Memory B cell (primary cell): ENCODE measurements at regions not wholly inside any gene's neighbourhood (a gene's known extent, or its start where the extent isn't known, plus 50 kb on each side); places are given as distances from the start of the nearest gene placed in this dataset.
"Not testable (repeated sequence)": the region's sequence is repeated elsewhere in the genome, so short reads cannot be mapped to it uniquely, and the experiment has no call there.

Source experiments
- ATAC-seq: fragments of 150-1000 bp; cut with Tn5 transposase; 2 replicates; pipeline ENCODE4 v1.10.0; 2021; ENCODE audit warnings: low read depth, mild to moderate bottlenecking, moderate library complexity
- DNase-seq, 2 donors: peaks; one replicate each; pipeline ENCODE4 v3.0.0; 2022; ENCODE audit warnings: low spot score in 2 of 2
- H3K27ac Mint-ChIP-seq: one replicate; pipeline ENCODE4 v1.8.0; 2022; ENCODE audit warnings: mild to moderate bottlenecking, moderate library complexity, mixed read lengths
- H3K27me3 Mint-ChIP-seq: one replicate; pipeline ENCODE4 v1.8.0; 2022; ENCODE audit warnings: mixed read lengths
- H3K36me3 Mint-ChIP-seq: one replicate; pipeline ENCODE4 v1.8.0; 2022; ENCODE audit warnings: mild to moderate bottlenecking, mixed read lengths
- H3K4me1 Mint-ChIP-seq: one replicate; pipeline ENCODE4 v1.8.0; 2022; ENCODE audit warnings: mixed read lengths
- H3K4me3 Mint-ChIP-seq: one replicate; pipeline ENCODE4 v1.8.0; 2022; ENCODE audit warnings: mild to moderate bottlenecking, moderate library complexity, mixed read lengths
- H3K9me3 Mint-ChIP-seq: one replicate; pipeline ENCODE4 v1.8.0; 2022; ENCODE audit warnings: mixed read lengths

DNA sequence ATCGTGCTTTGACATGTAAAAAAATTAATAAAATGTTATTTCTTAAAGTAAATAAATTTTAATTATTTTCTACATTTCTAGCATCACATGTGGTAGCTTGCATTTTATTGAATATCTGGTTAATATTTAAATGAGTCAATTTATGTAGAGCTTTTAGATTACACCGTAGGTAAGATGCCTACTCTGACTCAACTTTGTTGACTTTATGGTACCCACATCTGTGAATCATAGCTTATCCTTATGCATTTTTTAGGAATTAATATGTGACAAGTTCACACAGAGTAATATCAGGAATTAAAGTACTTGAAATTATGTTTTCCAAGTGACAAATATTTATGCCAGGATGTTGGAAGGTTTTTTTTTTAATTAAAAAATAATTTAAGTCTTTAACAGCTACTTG is 120.7 kb downstream of the LEPR start:
- Mint-ChIP-seq H3K36me3 (no peaks in the 10 kb centered on the region), H3K4me1 (no peaks in the 10 kb centered on the region), H3K9me3 (peaks cover 4% of the 10 kb centered on the region), H3K4me3 (no peak overlapping the region), H3K27ac (no peak overlapping the region), H3K27me3 (no peaks in the 10 kb centered on the region)
- no peak for DNase-seq
- ATAC-seq = no peak

DNA sequence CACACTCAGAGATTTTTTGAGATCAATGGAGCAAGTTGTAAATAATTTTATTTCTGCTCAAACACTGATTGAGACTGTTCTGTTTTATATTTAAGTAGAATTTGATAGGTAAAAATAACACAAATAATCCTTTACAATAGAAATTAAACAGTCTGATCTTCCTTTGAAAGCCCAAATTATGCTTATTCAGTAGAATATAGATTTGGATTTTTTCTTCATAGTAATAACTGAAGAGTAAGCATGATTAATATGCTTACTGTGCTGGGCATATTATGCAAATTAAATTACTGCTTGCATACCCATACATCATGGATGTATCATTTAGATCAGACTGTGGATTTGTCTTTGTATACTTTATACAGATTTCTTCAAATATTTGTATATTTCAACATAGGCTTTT is 121.4 kb downstream of the LEPR start:
- Mint-ChIP-seq H3K27ac (no peak overlapping the region), H3K4me1 (no peaks in the 10 kb centered on the region), H3K27me3 (no peaks in the 10 kb centered on the region), H3K9me3 (peaks cover 4% of the 10 kb centered on the region), H3K36me3 (no peaks in the 10 kb centered on the region), H3K4me3 (no peak overlapping the region)
- ATAC-seq = no peak
- DNase-seq = no peak

DNA sequence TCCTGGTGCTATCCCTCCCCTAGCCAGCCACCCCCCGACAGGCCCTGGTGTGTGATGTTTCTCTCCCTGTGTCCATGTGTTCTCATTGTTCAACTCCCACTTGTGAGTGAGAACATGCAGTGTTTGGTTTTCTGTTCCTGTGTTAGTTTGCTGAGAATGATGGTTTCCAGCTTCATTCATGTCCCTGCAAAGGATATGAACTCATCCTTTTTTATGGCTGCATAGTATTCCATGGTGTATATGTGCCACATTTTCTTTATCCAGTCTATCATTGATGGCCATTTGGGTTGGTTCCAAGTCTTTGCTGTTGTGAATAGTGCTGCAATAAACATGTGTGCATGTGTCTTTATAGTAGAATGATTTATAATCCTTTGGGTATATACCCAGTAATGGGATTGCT is 122.1 kb downstream of the LEPR start:
- not testable (repeated sequence) for DNase-seq, H3K27me3 Mint-ChIP-seq, ATAC-seq, H3K4me1 Mint-ChIP-seq, H3K36me3 Mint-ChIP-seq, H3K27ac Mint-ChIP-seq, H3K9me3 Mint-ChIP-seq, H3K4me3 Mint-ChIP-seq

DNA sequence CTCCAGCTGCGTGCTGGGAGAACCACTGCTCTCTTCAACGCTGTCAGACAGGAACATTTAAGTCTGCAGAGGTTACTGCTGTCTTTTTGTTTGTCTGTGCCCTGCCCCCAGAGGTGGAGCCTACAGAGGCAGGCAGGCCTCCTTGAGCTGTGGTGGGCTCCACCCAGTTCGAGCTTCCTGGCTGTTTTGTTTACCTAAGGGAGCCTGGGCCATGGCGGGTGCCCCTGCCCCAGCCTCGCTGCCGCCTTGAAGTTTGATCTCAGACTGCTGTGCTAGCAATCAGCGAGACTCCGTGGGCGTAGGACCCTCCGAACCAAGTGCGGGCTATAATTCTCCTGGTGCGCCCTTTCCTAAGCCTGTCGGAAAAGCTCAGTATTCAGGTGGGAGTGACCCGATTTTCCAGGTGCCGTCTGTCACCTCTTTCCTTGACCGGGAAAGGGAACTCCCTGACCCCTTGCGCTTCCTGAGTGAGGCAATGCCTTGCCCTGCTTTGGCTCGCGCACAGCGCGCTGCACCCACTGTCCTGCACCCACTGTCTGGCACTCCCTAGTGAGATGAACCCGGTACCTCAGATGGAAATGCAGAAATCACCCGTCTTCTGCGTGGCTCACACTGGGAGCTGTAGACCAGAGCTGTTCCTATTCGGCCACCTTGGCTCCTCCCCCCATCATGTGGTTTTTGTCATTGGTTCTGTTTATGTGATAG is 130.0 kb downstream of the LEPR start:
- H3K36me3 Mint-ChIP-seq = peaks cover 11% of the 10 kb centered on the region
- not testable (repeated sequence) for DNase-seq, H3K4me3 Mint-ChIP-seq, H3K27me3 Mint-ChIP-seq, H3K4me1 Mint-ChIP-seq, ATAC-seq, H3K27ac Mint-ChIP-seq
- H3K9me3 Mint-ChIP-seq = peaks cover 15% of the 10 kb centered on the region

DNA sequence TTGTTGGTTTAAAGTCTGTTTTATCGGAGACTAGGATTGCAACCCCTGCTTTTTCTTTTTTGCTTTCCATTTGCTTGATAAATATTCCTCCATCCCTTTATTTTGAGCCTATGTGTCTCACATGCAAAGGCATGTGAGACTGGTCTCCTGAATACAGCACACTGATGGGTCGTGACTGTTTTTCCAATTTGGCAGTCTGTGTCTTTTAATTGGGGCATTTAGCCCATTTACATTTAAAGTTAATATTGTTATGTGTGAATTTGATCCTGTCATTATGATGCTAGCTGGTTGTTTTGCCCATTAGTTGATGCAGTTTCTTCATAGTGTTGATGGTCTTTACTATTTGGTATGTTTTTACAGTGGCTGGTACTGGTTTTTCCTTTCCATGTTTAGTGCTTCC is 132.0 kb downstream of the LEPR start:
- not testable (repeated sequence) for H3K4me3 Mint-ChIP-seq, H3K27ac Mint-ChIP-seq, H3K4me1 Mint-ChIP-seq, DNase-seq, ATAC-seq, H3K27me3 Mint-ChIP-seq
- Mint-ChIP-seq H3K36me3 (peaks cover 11% of the 10 kb centered on the region), H3K9me3 (peaks cover 15% of the 10 kb centered on the region)

DNA sequence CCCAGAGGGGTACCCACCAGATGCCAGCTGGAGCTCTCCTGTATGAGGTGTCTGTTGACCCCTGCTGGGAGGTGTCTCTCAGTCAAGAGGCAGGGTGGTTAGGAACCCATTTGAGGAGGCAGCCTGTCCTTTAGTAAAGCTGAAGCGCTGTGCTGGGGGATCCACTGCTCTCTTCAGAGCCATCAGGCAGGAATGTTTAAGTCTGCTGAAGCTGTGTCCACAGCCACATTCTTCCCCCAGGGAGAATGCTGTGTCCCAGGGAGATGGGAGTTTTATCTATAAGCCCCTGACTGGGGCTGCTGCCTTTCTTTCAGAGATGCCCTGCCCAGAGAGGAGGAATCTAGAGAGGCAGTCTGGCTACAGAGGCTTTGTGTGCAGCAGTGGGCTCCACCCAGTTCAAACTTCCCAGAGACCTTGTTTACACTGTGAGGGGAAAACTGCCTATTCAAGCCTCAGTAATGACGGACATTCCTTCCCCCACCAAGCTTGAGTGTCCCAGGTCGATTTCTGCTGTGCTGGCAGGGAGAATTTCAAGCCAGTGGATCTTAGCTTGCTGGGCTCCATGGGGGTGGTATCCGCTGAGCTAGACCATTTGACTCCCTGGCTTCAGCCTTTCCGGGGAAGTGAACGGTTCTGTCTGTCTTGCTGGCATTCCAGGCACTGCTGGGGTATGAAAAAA is 133.8 kb downstream of the LEPR start:
- H3K36me3 Mint-ChIP-seq = peaks cover 11% of the 10 kb centered on the region
- H3K27ac Mint-ChIP-seq, H3K27me3 Mint-ChIP-seq, H3K4me1 Mint-ChIP-seq, H3K4me3 Mint-ChIP-seq, ATAC-seq, DNase-seq: not testable (repeated sequence)
- peaks cover 13% of the 10 kb centered on the region for H3K9me3 Mint-ChIP-seq

DNA sequence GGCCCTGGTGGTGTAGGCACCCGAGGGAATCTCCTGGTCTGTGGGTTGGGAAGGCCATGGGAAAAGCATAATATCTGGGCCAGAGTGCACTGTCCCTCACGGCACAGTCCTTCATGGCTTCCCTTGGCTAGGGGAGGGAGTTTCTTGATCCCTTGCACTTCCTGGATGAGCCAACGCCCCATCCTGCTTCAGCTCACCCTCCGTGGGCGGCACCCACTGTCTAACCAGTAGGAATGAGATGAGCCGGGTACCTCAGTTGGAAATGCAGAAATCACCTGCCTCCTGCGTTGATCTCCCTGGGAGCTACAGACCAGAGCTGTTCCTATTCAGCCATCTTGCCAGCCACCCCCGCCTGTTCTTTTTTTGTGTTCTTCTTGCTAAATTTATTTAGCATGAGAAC is 134.4 kb downstream of the LEPR start:
- Mint-ChIP-seq H3K27me3 (no peaks in the 10 kb centered on the region), H3K4me1 (no peaks in the 10 kb centered on the region), H3K36me3 (peaks cover 11% of the 10 kb centered on the region), H3K27ac (no peak overlapping the region), H3K4me3 (no peak overlapping the region), H3K9me3 (peaks cover 13% of the 10 kb centered on the region)
- ATAC-seq (no peak), DNase-seq (no peak)

DNA sequence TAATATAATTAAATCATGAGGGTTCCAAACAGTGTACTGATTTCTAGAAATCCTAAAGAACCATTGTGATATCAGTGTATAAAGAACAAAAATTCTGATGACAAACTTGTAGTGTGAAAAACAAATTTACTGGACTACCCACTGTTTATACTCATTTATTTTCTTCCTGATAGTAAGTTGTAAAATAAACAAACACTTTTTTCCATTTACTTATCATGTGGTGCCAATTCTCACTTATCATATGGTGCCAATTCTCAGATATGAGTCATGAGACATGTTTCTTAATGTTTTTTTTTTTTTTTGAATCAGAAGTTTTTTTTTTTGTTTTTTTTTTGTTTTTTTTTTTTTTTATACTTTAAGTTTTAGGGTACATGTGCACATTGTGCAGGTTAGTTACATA is 137.7 kb downstream of the LEPR start:
- peaks cover 1% of the 10 kb centered on the region for H3K36me3 Mint-ChIP-seq
- no peak overlapping the region for H3K4me3 Mint-ChIP-seq
- ATAC-seq (no peak), DNase-seq (no peak)
- no peaks in the 10 kb centered on the region for H3K4me1 Mint-ChIP-seq
- H3K27ac Mint-ChIP-seq = no peak overlapping the region
- H3K27me3 Mint-ChIP-seq = no peaks in the 10 kb centered on the region
- H3K9me3 Mint-ChIP-seq = peaks cover 3% of the 10 kb centered on the region

DNA sequence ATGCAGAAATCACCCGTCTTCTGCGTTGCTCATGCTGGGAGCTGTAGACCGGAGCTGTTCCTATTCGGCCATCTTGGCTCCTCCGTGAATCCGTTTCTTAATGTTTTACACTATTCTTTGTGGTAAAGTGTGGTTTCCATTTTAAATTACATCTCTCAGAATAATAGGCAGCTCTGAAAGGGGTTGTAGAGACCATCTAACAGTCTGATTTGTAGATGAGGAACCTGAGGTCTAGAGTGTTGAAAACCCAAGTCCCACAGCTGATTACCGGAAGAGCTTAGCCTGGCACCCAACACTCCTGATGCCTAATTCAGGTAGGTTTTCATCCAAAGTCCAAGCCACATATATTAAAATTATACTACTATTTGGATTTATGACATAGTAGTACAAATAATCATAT is 144.0 kb downstream of the LEPR start:
- Mint-ChIP-seq H3K27ac (no peak overlapping the region), H3K36me3 (peaks cover 4% of the 10 kb centered on the region), H3K9me3 (no peaks in the 10 kb centered on the region), H3K4me3 (no peak overlapping the region), H3K4me1 (no peaks in the 10 kb centered on the region), H3K27me3 (no peaks in the 10 kb centered on the region)
- no peak for DNase-seq
- no peak for ATAC-seq

DNA sequence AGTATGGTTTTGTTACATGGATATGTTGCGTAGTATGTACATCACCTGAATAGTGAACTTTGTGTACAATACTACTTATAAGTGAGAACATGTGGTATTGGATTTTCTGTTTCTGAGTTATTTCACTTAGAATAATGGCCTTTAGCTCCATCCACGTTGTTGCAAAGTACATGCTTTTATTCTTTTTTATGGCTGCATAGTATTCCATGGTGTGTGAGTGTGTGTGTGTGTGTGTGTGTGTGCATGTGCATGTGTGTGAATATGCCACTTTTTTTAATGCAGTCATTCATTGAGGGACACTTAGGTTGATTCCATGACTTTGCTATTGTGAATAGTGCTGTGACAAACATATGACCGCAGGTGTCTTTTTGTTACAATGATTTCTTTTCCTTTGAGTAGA is 147.8 kb downstream of the LEPR start:
- Mint-ChIP-seq H3K9me3 (no peaks in the 10 kb centered on the region), H3K36me3 (peaks cover 4% of the 10 kb centered on the region), H3K4me3 (no peak overlapping the region), H3K27ac (no peak overlapping the region), H3K4me1 (no peaks in the 10 kb centered on the region), H3K27me3 (no peaks in the 10 kb centered on the region)
- DNase-seq = no peak
- ATAC-seq = no peak

DNA sequence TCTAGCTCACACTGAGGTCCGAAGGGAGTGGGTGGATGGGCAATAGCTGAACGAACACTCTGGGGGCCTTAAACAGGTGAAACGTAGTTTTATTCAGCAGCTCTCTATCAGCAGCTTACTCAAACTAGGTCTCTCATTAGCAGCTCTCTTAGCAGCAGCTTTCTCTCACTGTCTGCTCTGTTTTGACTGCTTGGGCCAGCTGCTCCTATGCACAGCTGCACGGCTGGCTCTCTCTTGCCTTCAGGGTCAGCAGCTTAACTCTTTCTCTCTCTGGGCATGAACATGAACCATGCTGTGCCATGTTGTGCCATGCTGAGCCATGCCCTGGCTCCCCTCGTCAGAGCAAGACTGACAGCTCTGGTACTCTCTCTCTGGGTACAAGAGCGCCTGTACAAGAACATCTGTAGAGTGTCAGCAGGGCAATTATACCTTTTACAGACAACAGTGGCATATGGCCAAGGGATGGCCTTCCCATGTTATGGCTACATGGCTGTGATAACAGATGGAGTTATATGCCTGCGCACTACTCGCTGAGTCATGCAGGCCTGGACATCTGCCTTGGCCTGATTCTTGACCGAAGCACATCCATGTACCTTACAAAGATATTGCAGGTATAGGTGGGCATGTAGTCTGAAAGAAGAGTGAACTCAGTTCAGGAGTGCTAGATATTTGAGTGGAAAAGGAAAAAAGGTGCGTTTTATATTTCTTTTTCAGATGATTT is 152.4 kb downstream of the LEPR start:
- ATAC-seq = no peak
- no peaks in the 10 kb centered on the region for H3K4me1 Mint-ChIP-seq
- no peaks in the 10 kb centered on the region for H3K9me3 Mint-ChIP-seq
- no peak for DNase-seq
- H3K27ac Mint-ChIP-seq = no peak overlapping the region
- peaks cover 4% of the 10 kb centered on the region for H3K36me3 Mint-ChIP-seq
- no peak overlapping the region for H3K4me3 Mint-ChIP-seq
- no peaks in the 10 kb centered on the region for H3K27me3 Mint-ChIP-seq

DNA sequence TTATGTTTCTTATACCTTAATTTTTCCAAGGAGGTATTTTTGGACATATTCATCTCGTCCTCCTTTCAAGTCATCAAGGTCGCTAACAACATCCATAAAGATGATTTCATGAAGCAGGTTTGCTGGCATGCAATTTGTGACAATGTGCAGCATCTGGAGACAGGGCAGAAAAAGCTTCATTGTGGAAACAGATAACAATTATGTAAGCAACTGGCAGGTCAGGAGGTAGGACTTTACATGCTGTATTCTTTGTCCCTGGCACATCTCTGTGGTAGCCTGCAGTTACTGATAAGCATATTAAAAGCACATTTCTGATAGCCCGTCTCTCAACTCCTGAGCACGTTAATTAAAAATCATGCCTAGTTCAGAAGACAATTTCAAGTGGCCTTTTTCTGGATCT is 156.8 kb downstream of the LEPR start:
- Mint-ChIP-seq H3K4me3 (no peak overlapping the region), H3K27me3 (peaks cover 1% of the 10 kb centered on the region), H3K4me1 (no peaks in the 10 kb centered on the region), H3K36me3 (no peaks in the 10 kb centered on the region), H3K9me3 (no peaks in the 10 kb centered on the region), H3K27ac (no peak overlapping the region)
- DNase-seq (no peak), ATAC-seq (no peak)

DNA sequence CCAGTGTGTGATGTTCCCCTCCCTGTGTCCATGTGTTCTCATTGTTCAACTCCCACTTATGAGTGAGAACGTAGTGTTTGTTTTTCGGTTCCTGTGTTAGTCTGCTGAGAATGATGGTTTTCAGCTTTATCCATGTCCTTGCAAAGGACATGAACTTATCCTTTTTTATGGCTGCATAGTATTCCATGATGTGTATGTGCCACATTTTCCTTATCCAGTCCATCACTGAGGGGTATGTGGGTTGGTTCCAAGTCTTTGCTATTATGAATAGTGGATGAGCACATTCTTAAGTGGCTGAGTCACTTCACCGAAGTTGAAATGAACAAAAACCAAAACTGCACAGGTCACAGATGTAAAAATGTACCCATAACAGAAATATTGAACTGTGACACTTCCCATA is 157.5 kb downstream of the LEPR start:
- H3K27ac Mint-ChIP-seq, H3K36me3 Mint-ChIP-seq, DNase-seq, H3K27me3 Mint-ChIP-seq, H3K4me3 Mint-ChIP-seq, H3K4me1 Mint-ChIP-seq, H3K9me3 Mint-ChIP-seq, ATAC-seq: not testable (repeated sequence)

DNA sequence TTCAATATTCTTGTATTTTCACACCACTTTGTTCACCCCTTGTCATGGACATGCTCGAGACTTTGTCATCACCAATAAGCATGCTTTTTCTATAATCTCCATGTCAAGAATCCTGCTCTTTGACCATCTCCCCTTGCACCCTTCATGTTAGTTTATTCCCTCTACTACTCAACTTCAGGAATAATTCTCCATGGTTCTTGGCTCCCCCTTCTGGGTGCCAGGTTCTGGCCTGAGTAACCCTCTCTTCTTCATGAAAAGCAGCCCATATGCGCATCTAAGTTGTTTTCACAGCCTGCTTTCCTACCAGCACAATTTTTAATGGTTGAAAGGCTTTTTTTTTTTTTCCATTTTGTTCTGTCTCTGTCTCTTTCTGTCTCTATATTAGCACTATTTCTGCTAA is 160.7 kb downstream of the LEPR start:
- H3K27me3 Mint-ChIP-seq = peaks cover 1% of the 10 kb centered on the region
- DNase-seq (no peak), ATAC-seq (no peak)
- H3K4me1 Mint-ChIP-seq = no peaks in the 10 kb centered on the region
- H3K36me3 Mint-ChIP-seq = no peaks in the 10 kb centered on the region
- H3K4me3 Mint-ChIP-seq = no peak overlapping the region
- peaks cover 3% of the 10 kb centered on the region for H3K9me3 Mint-ChIP-seq
- H3K27ac Mint-ChIP-seq = no peak overlapping the region
